A673 (cell line): ENCODE measurements at regions not wholly inside any gene's neighbourhood (a gene's known extent, or its start where the extent isn't known, plus 50 kb on each side); places are given as distances from the start of the nearest gene placed in this dataset.
"Not testable (repeated sequence)": the region's sequence is repeated elsewhere in the genome, so short reads cannot be mapped to it uniquely, and the experiment has no call there.

ENCODE experiments used
- BruUV-seq: library from RNA; stranded (reverse); fragments of 400-500 nt; replicated peaks from 2 replicates; lab custom pipeline; 2021; lab: Mats Ljungman, UMichigan
- CTCF ChIA-PET: fragments of 300-600 bp; sonication (Branson Sonifier 250); formaldehyde crosslinking; loops from one replicate; lab custom pipeline; 2022; ENCODE audit warnings: antibody characterized with exemption; lab: Charles Lee
- POLR2A ChIA-PET: fragments of 300-600 bp; sonication (Branson Sonifier 250); formaldehyde crosslinking; loops from one replicate; lab custom pipeline; 2022; ENCODE audit warnings: antibody characterized with exemption; ENCODE audit not compliant: low non-redundant PET; lab: Charles Lee
- DNase-seq: peaks from one replicate; pipeline ENCODE4 v3.0.0-alpha.2; 2015; ENCODE audit warnings: low spot score
- H3K27ac ChIP-seq: fragments of 200-600 bp; sonication (generic); 2 replicates; pipeline ENCODE4 v1.5.1; 2016; ENCODE audit warnings: mixed run types, low read depth, mild to moderate bottlenecking, mixed read lengths, antibody characterized with exemption, low read length; ENCODE audit not compliant: poor library complexity, severe bottlenecking
- H3K27me3 ChIP-seq: fragments of 200-600 bp; sonication (generic); replicated peaks from 2 replicates; pipeline ENCODE4 v1.6.1; 2017; ENCODE audit warnings: mixed run types, low read depth, mild to moderate bottlenecking, mixed read lengths, antibody characterized with exemption, low read length; ENCODE audit not compliant: insufficient read depth, poor library complexity
- H3K36me3 ChIP-seq: fragments of 200-600 bp; sonication (generic); 2 replicates; pipeline ENCODE4 v1.6.1; 2016; ENCODE audit warnings: mixed run types, mild to moderate bottlenecking, mixed read lengths, antibody characterized with exemption, low read length; ENCODE audit not compliant: insufficient read depth, poor library complexity, severe bottlenecking
- H3K4me1 ChIP-seq: fragments of 200-600 bp; sonication (generic); 2 replicates; pipeline ENCODE4 v1.6.1; 2017; ENCODE audit warnings: mixed run types, mild to moderate bottlenecking, mixed read lengths, antibody characterized with exemption, low read length; ENCODE audit not compliant: insufficient read depth, poor library complexity, severe bottlenecking
- H3K4me3 ChIP-seq: fragments of 200-600 bp; sonication (generic); 2 replicates; pipeline ENCODE4 v1.5.1; 2016; ENCODE audit warnings: low read depth, mixed run types, mild to moderate bottlenecking, mixed read lengths, low read length; ENCODE audit not compliant: poor library complexity, severe bottlenecking
- H3K9me3 ChIP-seq: fragments of 200-600 bp; sonication (generic); 2 replicates; pipeline ENCODE4 v1.6.1; 2016; ENCODE audit warnings: mixed run types, low read depth, mild to moderate bottlenecking, mixed read lengths, antibody characterized with exemption, low read length; ENCODE audit not compliant: poor library complexity, severe bottlenecking
- CTCF ChIP-seq: fragments of 300-800, 200-600 bp; sonication (generic); conservative IDR thresholded peaks from 2 replicates; pipeline ENCODE4 v1.5.1; 2017; ENCODE audit warnings: low read depth, mild to moderate bottlenecking, antibody characterized with exemption, low read length, moderate library complexity, mixed read lengths
- EZH2 ChIP-seq: fragments of 200-600 bp; sonication (generic); IDR thresholded peaks from 2 replicates; pipeline ENCODE4 v1.6.1; 2017; ENCODE audit warnings: borderline replicate concordance, low read depth, mild to moderate bottlenecking, mixed read lengths, antibody characterized with exemption, low read length; ENCODE audit not compliant: poor library complexity, severe bottlenecking
- intact Hi-C: fragments of 100-400 bp; cut with micrococcal nuclease; formaldehyde crosslinking; loops from one replicate; pipeline ENCODE4 v1.10.0; 2022; ENCODE audit not compliant: unreplicated experiment

- intact Hi-C loops, result no loop called here
- ChIA-PET CTCF (no interaction called here), POLR2A (no interaction called here)
- BruUV-seq, result no TSS peak
- H3K9me3 ChIP-seq, result no peaks in the 10 kb centered on the region
- H3K36me3 ChIP-seq, result no peaks in the 10 kb centered on the region
- no peak overlapping the region for H3K4me3 ChIP-seq
- H3K27ac ChIP-seq, result no peak overlapping the region
- no peaks in the 10 kb centered on the region for H3K4me1 ChIP-seq
- DNase-seq, result no peak
- H3K27me3 ChIP-seq, result no peaks in the 10 kb centered on the region
- TF ChIP-seq CTCF, result no peak
- TF ChIP-seq EZH2, result no peak
Measured at GRCh38 chr4:184962125-184962638, 56.1 kb upstream of the HELT start.

- BruUV-seq, H3K9me3 ChIP-seq, intact Hi-C loops, H3K36me3 ChIP-seq, H3K27ac ChIP-seq, H3K27me3 ChIP-seq, CTCF ChIA-PET, DNase-seq, POLR2A ChIA-PET, H3K4me1 ChIP-seq, H3K4me3 ChIP-seq: not testable (repeated sequence)
Measured at GRCh38 chr4:184965230-184966050, 52.9 kb upstream of the HELT start.

GRCh38 chr4:184966051-184966691 lies 52.1 kb upstream of the HELT start:
- POLR2A ChIA-PET, H3K9me3 ChIP-seq, CTCF ChIA-PET, BruUV-seq, intact Hi-C loops, H3K27me3 ChIP-seq, H3K27ac ChIP-seq, DNase-seq, H3K4me3 ChIP-seq, H3K36me3 ChIP-seq, H3K4me1 ChIP-seq: not testable (repeated sequence)

- BruUV-seq, H3K27me3 ChIP-seq, POLR2A ChIA-PET, H3K9me3 ChIP-seq, H3K36me3 ChIP-seq, CTCF ChIA-PET, H3K4me1 ChIP-seq, H3K4me3 ChIP-seq, H3K27ac ChIP-seq, intact Hi-C loops, DNase-seq: not testable (repeated sequence)
Measured at GRCh38 chr4:184967699-184968098, 50.6 kb upstream of the HELT start.
